ENCODE measurements at regions not wholly inside any gene's neighbourhood (a gene's known extent, or its start where the extent isn't known, plus 50 kb on each side); places are given as distances from the start of the nearest gene placed in this dataset.

DNA sequence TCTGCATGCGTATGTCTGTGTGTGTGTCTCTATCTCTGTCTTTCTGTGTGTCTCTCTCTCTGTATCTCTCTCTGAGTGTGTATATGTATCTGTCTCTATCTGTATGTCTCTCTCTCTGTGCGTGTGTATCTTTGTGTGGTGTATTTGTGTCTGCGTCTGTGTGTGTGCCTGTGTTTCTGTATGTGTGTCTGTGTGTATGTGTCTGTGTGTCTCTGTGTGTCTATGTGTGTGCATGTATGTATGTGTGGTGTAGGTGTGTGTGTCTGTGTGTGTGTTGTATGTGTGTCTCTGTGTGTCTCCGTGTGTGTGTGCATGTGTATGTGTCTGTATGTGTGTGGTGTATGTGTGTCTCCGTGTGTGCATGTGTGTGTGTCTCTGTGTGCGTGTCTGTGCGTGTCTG, 243.0 kb upstream of the FOXQ1 start:
- TF ChIP-seq POLR2A (IDR thresholded peaks at IDR 0.05; ENCODE audit: low read length) (no peak), GATA1 (IDR thresholded peaks at IDR 0.05; ENCODE audit: low read depth, low read length) (no peak)
